Heart right ventricle (tissue), 16 donors: ENCODE measurements at regions not wholly inside any gene's neighbourhood (a gene's known extent, or its start where the extent isn't known, plus 50 kb on each side); places are given as distances from the start of the nearest gene placed in this dataset.

Source experiments
- ATAC-seq, 8 donors: fragments of 200-7000 bp; cut with Tn5 transposase; one replicate each; pipeline ENCODE4 v1.9.1; 2020; ENCODE audit warnings: mild to moderate bottlenecking in 8 of 8, moderate library complexity in 8 of 8, moderate number of reproducible peaks in 1 of 8
- DNase-seq, 2 donors: peaks; one replicate each; pipeline ENCODE4 v3.0.0-alpha.2; 2020
- H3K27ac ChIP-seq, 10 donors: fragments of 200-600 bp; sonication (generic) in 2 of 10; one replicate each; pipeline versions ENCODE4 v1.5.0 to v1.8.0; 2020 to 2022; ENCODE audit warnings: mild to moderate bottlenecking in 3 of 10
- H3K27me3 ChIP-seq, 7 donors: fragments of 200-600 bp; one replicate each; pipeline ENCODE4 v1.8.0; 2021 to 2022; ENCODE audit warnings: mild to moderate bottlenecking in 2 of 7
- H3K36me3 ChIP-seq, 9 donors: fragments of 200-600 bp; sonication (generic) in 1 of 9; one replicate each; pipeline versions ENCODE4 v1.5.0 to v1.8.0; 2020 to 2022; ENCODE audit warnings: mild to moderate bottlenecking in 2 of 9
- H3K4me1 ChIP-seq, 9 donors: fragments of 200-600 bp; sonication (generic) in 1 of 9; one replicate each; pipeline versions ENCODE4 v1.5.0 to v1.8.0; 2020 to 2022; ENCODE audit warnings: mild to moderate bottlenecking in 4 of 9
- H3K4me3 ChIP-seq, 10 donors: fragments of 200-600 bp; sonication (generic) in 2 of 10; one replicate each; pipeline versions ENCODE4 v1.5.0 to v1.8.0; 2020 to 2022; ENCODE audit warnings: mild to moderate bottlenecking in 7 of 10, moderate library complexity in 2 of 10
- H3K9me3 ChIP-seq, 11 donors: fragments of 200-600 bp in 10 of 11; sonication (generic) in 2 of 11; one replicate each; pipeline versions ENCODE4 v1.5.0 to v1.8.0; 2013 to 2022; ENCODE audit warnings: mild to moderate bottlenecking in 2 of 11, control low read depth in 1 of 11, moderate library complexity in 1 of 11
- WGBS, 2 donors: extraction: QIAGEN DNeasy Blood & Tissue Kit; methylation state at CpG; one replicate each; pipeline ENCODE4 v1.1.7; 2013; ENCODE audit warnings: inconsistent platforms in 1 of 2; 5-methylcytosine and 5-hydroxymethylcytosine counted together
- intact Hi-C, 10 donors: fragments of 100-400 bp; cut with DNase I; formaldehyde crosslinking; loops; one replicate each; pipeline versions ENCODE4 v1.11.1 to v1.14.2; 2022
- TF ChIP-seq, protein P1 (sequence below), 9 donors: fragments of 200-600 bp; sonication (generic) in 2 of 9; IDR thresholded peaks; one replicate each; pipeline versions ENCODE4 v1.5.0 to v1.8.0; 2021 to 2022; ENCODE audit warnings: antibody characterized with exemption in 9 of 9, mild to moderate bottlenecking in 5 of 9, moderate library complexity in 1 of 9
- donor health status: Arrhythmogenic right ventricular cardiomyopathy.
- donor health status: ischemic (EF 13 %, LVEDD 7.1; RV severe dilation, severe dysfunction).
- donor health status: healthy with polysubstance abuse.
- donor health status: DM: no; HTN: yes; CAD: no.
- donor health status: DM: no; HTN: no; CAD: no.
- donor health status: ischemic (EF 25% LVEDD 6.9; RV normal size, moderate dysfunction).
- donor health status: ischemic (EF 25% LVEDD 5.7; RV mildly dilated, moderate dysfunction).
- donor health status: healthy.
- donor health status: DM: yes; HTN: yes; CAD: no.
- donor health status: Ischemic cardiomyopathy.
- donor health status: ischemic (EF 35%, LVEDD 5.7; RV mildly dilated, moderate dysfunction).
- donor health status: nonischemic (EF 11% LVEDD 7.7; RV severe dilation, severe dysfunction).
- donor health status: DM: yes; HTN: yes; CAD: no.
- donor health status: PGD.
- donor health status: ischemic (EF 29% LVEDD 5.4; RV normal size, mild dysfunction).
- donor health status: nonischemic (EF 23%, LVEDD 6.1; RV moderate dilation, normal function).

DNA sequence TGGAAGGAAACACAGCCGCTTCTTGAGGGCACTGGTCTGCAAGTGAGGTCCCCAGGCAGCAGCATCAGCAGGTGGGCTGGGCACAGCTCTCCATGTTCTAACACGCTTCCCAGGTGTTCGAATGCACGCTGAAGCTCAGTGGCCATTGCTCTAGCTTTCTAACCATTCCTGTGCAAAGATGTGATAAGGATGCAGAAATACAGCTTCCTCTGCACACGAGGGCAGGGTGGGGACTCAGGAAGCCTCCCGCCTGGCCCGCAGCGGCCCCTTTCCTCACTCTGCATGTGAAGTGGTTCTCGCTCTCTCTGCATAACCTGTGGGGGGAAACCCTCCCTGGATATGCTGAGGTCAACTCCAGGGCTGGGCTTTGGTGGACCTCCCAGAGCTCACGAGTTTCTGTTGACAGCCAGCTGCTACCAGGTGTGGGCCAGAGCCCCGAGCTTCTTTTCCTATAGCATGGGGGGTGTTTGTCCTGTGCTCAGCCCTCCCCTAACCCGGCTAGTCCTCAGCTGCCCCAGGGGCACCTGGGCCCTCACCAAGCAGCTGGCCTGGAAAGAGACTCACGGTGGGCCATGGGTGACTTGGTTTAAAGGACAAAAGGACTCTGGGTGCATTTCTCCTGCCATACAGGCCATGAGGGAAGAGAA lies 168.2 kb downstream of the TEX29 start:
- H3K4me3 ChIP-seq: no peak overlapping the region
- ATAC-seq (no peak), DNase-seq (no peak)
- H3K27ac ChIP-seq: no peak overlapping the region
- TF ChIP-seq, protein P1, sequence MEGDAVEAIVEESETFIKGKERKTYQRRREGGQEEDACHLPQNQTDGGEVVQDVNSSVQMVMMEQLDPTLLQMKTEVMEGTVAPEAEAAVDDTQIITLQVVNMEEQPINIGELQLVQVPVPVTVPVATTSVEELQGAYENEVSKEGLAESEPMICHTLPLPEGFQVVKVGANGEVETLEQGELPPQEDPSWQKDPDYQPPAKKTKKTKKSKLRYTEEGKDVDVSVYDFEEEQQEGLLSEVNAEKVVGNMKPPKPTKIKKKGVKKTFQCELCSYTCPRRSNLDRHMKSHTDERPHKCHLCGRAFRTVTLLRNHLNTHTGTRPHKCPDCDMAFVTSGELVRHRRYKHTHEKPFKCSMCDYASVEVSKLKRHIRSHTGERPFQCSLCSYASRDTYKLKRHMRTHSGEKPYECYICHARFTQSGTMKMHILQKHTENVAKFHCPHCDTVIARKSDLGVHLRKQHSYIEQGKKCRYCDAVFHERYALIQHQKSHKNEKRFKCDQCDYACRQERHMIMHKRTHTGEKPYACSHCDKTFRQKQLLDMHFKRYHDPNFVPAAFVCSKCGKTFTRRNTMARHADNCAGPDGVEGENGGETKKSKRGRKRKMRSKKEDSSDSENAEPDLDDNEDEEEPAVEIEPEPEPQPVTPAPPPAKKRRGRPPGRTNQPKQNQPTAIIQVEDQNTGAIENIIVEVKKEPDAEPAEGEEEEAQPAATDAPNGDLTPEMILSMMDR (IDR thresholded peaks at IDR 0.05): no peak
- no peaks in the 10 kb centered on the region for H3K4me1 ChIP-seq
- peaks cover 0 to 15% (median 4%) of the 10 kb centered on the region in 7 donors for H3K27me3 ChIP-seq
- WGBS, 2 donors: 71 to 74% methylated on average over 13 of the region's 13 CpGs
- intact Hi-C loops: no loop called here
- no peaks in the 10 kb centered on the region for H3K36me3 ChIP-seq
- peaks cover 0 to 30% (median 17%) of the 10 kb centered on the region in 11 donors for H3K9me3 ChIP-seq

DNA sequence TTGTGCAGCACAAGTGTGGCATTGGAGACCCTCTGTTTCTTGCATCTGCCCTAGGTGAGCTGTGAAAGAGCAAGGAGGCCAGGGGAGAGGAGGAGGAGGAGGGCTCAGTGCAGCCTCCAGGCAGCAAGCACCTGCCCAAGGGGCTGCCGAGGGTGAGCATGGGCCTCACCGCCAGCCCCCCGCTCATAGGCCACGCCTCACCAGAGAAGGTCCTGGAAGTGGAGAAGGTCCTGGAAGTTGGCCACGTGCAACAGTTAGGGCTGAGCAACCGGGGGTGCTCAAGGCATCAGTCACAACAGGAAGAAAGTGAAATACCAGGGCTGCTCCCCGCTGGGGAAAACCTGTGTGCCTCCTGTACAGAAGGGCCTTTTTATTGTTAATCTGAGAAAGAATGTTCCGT lies 168.9 kb downstream of the TEX29 start:
- Histone ChIP-seq H3K36me3 (no peaks in the 10 kb centered on the region), H3K9me3 (peaks cover 0 to 30% (median 17%) of the 10 kb centered on the region in 11 donors), H3K4me3 (no peak overlapping the region), H3K27me3 (peaks cover 0 to 15% (median 4%) of the 10 kb centered on the region in 7 donors), H3K4me1 (no peaks in the 10 kb centered on the region), H3K27ac (no peak overlapping the region)
- ATAC-seq: no peak
- intact Hi-C loops: no loop called here
- TF ChIP-seq, protein P1 (IDR thresholded peaks at IDR 0.05): no peak
- WGBS, 2 donors: 80 to 82% methylated on average over 8 of the region's 8 CpGs
- DNase-seq: no peak

DNA sequence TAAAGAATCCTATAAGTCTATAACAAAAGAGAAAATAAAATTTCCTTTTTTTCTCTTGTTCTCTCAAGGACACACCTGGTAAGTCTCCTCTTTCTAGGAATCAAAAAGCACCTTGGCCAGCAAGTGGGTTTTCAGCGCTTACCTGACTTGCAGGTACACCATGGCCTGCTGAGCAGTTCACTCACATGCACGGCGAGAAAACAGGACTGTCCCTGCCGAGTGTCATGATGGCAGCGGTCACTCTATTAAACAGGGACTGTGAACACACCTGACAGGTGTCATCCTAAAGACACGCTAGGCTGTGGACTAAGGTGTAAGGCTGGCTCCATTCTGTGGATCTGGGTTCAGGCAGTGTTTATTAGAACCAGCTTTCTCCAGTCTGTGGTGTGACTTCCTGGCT lies 170.2 kb downstream of the TEX29 start:
- ATAC-seq: no peak

DNA sequence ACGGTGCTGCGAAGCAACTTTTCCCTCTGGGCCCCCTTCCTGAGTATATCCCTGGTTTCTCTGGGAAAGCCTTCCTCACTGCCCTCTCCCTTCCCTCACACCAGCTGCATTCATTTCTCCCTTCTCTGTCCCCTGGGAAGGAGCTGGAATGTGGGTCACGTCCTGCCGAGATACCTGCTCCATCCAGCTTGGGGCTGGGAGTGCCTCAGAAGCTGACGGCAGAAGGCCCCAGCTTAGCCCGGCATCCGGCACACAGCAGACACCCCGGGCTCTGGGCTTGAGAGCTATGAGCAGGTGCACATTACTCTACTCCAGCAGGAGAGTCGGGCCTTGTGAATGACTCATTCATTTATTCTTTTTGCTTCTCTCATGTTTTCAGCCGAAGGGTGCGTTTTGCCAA lies 170.6 kb downstream of the TEX29 start:
- ATAC-seq (no peak), DNase-seq (no peak)
- 52 to 55% methylated on average over 11 of the region's 11 CpGs for WGBS, 2 donors
- Histone ChIP-seq H3K4me1 (no peaks in the 10 kb centered on the region), H3K27ac (no peak overlapping the region), H3K27me3 (peaks cover 0 to 15% (median 4%) of the 10 kb centered on the region in 7 donors), H3K4me3 (no peak overlapping the region), H3K9me3 (peaks cover 0 to 32% (median 18%) of the 10 kb centered on the region in 11 donors), H3K36me3 (no peaks in the 10 kb centered on the region)
- intact Hi-C loops: no loop called here
- TF ChIP-seq, protein P1 (IDR thresholded peaks at IDR 0.05): no peak

More for the DNA sequence above, 170.2 kb downstream of the TEX29 start:
- WGBS, 2 donors: 79 to 80% methylated on average over 6 of the region's 6 CpGs
- TF ChIP-seq, protein P1 (IDR thresholded peaks at IDR 0.05): no peak
- Histone ChIP-seq H3K4me1 (no peaks in the 10 kb centered on the region), H3K27ac (no peak overlapping the region), H3K4me3 (no peak overlapping the region), H3K9me3 (peaks cover 0 to 31% (median 18%) of the 10 kb centered on the region in 11 donors), H3K36me3 (no peaks in the 10 kb centered on the region), H3K27me3 (peaks cover 0 to 15% (median 4%) of the 10 kb centered on the region in 7 donors)
- no peak for DNase-seq
- intact Hi-C loops: no loop called here
